ENCODE measurements at regions not wholly inside any gene's neighbourhood (a gene's known extent, or its start where the extent isn't known, plus 50 kb on each side); places are given as distances from the start of the nearest gene placed in this dataset.

GRCh38 chr6:49054311-49054710 lies 408.7 kb downstream of the MMUT start:
- Histone ChIP-seq H3K36me3 (ENCODE audit: low read depth) (no peaks in the 10 kb centered on the region), H3K9me2 (ENCODE audit: insufficient read depth) (no peaks in the 10 kb centered on the region), H3F3A (ENCODE audit: insufficient read depth, low read depth) (no peaks in the 10 kb centered on the region), H3K27ac (no peak overlapping the region), H3K4me1 (replicated peaks; ENCODE audit: insufficient read depth) (no peaks in the 10 kb centered on the region), H3K9me3 (ENCODE audit: insufficient read depth, low read depth) (no peaks in the 10 kb centered on the region), H2AFZ (peak overlapping the region; percentile 60; the same call in 1 of the 2 replicates), H3K79me2 (ENCODE audit: low read depth) (no peaks in the 10 kb centered on the region), H3K4me2 (no peak overlapping the region), H3K4me3 (no peak overlapping the region), H4K20me1 (ENCODE audit: insufficient read depth) (no peaks in the 10 kb centered on the region), H3K27me3 (ENCODE audit: insufficient read depth, low read depth) (no peaks in the 10 kb centered on the region)
- intact Hi-C loops (cut with micrococcal nuclease; ENCODE audit: unreplicated experiment): no loop called here
- ChIA-PET CTCF (no interaction called here), POLR2A (ENCODE audit: unreplicated experiment) (no interaction called here)
- TF ChIP-seq CTCF (conservative IDR thresholded peaks at IDR 0.05) (no peak), EZH2 (IDR thresholded peaks at IDR 0.05; ENCODE audit: low read depth) (no peak)
- BruUV-seq (replicated peaks): no TSS peak
- no peak for DNase-seq

DNA sequence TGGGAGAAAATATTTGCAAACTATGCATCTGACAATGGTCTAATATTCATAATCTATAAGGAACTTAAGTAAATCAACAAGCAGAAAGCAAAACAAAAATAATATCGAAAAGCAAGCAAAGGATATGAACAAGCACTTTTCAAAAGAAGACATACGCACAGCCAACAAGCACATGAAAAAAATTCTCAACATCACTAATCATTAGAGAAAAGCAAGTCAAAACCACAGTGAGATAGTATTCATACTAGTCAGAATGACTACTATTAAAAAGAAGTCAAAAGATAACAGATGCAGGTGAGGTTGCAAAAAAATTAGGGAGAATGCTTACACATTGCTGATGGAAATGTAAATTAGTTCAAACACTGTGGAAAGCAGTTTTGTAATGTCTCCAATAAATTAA lies 410.2 kb downstream of the MMUT start:
- Histone ChIP-seq H3K4me3 (no peak overlapping the region), H3K9me2 (ENCODE audit: insufficient read depth) (no peaks in the 10 kb centered on the region), H3K27me3 (ENCODE audit: insufficient read depth, low read depth) (no peaks in the 10 kb centered on the region), H3K27ac (no peak overlapping the region), H4K20me1 (ENCODE audit: insufficient read depth) (no peaks in the 10 kb centered on the region), H3K79me2 (ENCODE audit: low read depth) (no peaks in the 10 kb centered on the region), H3K9me3 (ENCODE audit: insufficient read depth, low read depth) (no peaks in the 10 kb centered on the region), H3K4me2 (no peak overlapping the region), H3F3A (ENCODE audit: insufficient read depth, low read depth) (no peaks in the 10 kb centered on the region), H3K36me3 (ENCODE audit: low read depth) (no peaks in the 10 kb centered on the region), H2AFZ (no peak overlapping the region), H3K4me1 (replicated peaks; ENCODE audit: insufficient read depth) (no peaks in the 10 kb centered on the region)
- CTCF ChIA-PET: no interaction called here
- intact Hi-C loops (cut with micrococcal nuclease; ENCODE audit: unreplicated experiment): no loop called here
- no peak for TF ChIP-seq CTCF (conservative IDR thresholded peaks at IDR 0.05)
- BruUV-seq (replicated peaks): no TSS peak
- POLR2A ChIA-PET (ENCODE audit: unreplicated experiment): no interaction called here
- DNase-seq: no peak

DNA sequence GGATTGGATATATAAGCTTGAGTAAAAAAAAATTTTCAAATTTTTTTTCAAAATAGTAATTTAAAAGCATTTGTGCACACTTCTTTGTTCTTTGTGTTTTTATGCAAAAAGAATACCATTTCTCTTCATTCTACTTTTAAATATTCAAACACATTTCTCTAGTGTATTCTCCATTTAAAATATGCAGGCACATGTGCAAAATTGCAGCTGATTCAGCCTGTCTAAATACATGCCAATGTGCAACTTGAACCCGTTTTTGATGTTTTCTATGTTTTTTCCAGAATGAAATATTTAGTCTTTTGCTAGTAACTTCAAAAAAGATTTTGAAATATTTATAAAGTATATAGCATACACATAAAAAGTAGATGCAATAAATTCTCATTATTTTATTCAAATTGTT lies 411.8 kb downstream of the MMUT start:
- Histone ChIP-seq H3K36me3 (ENCODE audit: low read depth) (no peaks in the 10 kb centered on the region), H3K9me3 (ENCODE audit: insufficient read depth, low read depth) (no peaks in the 10 kb centered on the region), H3K4me2 (no peak overlapping the region), H3K79me2 (ENCODE audit: low read depth) (no peaks in the 10 kb centered on the region), H3K27me3 (ENCODE audit: insufficient read depth, low read depth) (no peaks in the 10 kb centered on the region), H3K9me2 (ENCODE audit: insufficient read depth) (no peaks in the 10 kb centered on the region), H2AFZ (no peak overlapping the region), H3K27ac (no peak overlapping the region), H4K20me1 (ENCODE audit: insufficient read depth) (no peaks in the 10 kb centered on the region), H3F3A (ENCODE audit: insufficient read depth, low read depth) (no peaks in the 10 kb centered on the region), H3K4me3 (no peak overlapping the region), H3K4me1 (replicated peaks; ENCODE audit: insufficient read depth) (no peaks in the 10 kb centered on the region)
- intact Hi-C loops (cut with micrococcal nuclease; ENCODE audit: unreplicated experiment): no loop called here
- TF ChIP-seq EZH2 (IDR thresholded peaks at IDR 0.05; ENCODE audit: low read depth): no peak
- no peak for TF ChIP-seq CTCF (conservative IDR thresholded peaks at IDR 0.05)
- no peak for DNase-seq
- CTCF ChIA-PET: no interaction called here
- no TSS peak for BruUV-seq (replicated peaks)
- POLR2A ChIA-PET (ENCODE audit: unreplicated experiment): no interaction called here

Data from PC-9 (cell line).